H1 (cell line): ENCODE measurements at regions not wholly inside any gene's neighbourhood (a gene's known extent, or its start where the extent isn't known, plus 50 kb on each side); places are given as distances from the start of the nearest gene placed in this dataset.

Experiments
- CTCF ChIA-PET: fragments of 300-600 bp; sonication (Branson Sonifier 250); formaldehyde crosslinking; loops from one replicate; lab custom pipeline; 2021; ENCODE audit not compliant: partially characterized antibody; lab: Charles Lee
- POLR2A ChIA-PET: fragments of 300-600 bp; sonication (Branson Sonifier 250); formaldehyde crosslinking; loops from one replicate; lab custom pipeline; 2021; ENCODE audit warnings: inconsistent platforms; ENCODE audit not compliant: partially characterized antibody; lab: Charles Lee
- DNase-seq, 2 experiments: peaks; one replicate each; pipeline versions ENCODE4 v3.0.0 to v3.0.0-alpha.2; 2010 to 2022; ENCODE audit warnings: low spot score in 2 of 2, low read depth in 1 of 2, mixed read lengths in 1 of 2
- FAIRE-seq: peaks from 2 replicates; lab custom pipeline; 2011; peaks lifted over from hg19 to GRCh38; lab: Jason Lieb, UNC
- H2AFZ ChIP-seq: 2 replicates; pipeline ENCODE4 v1.8.1; 2012; ENCODE audit warnings: low read length, inconsistent platforms
- H2AK5ac ChIP-seq: 2 replicates; pipeline ENCODE4 v1.6.1; 2013; ENCODE audit warnings: low read depth, low read length
- H2BK120ac ChIP-seq: replicated peaks from 2 replicates; pipeline ENCODE3; 2013; ENCODE audit warnings: low read depth, low read length, inconsistent platforms
- H2BK12ac ChIP-seq: 2 replicates; pipeline ENCODE4 v1.6.1; 2013; ENCODE audit warnings: low read depth, low read length
- H2BK15ac ChIP-seq: 2 replicates; pipeline ENCODE4 v1.6.1; 2013; ENCODE audit warnings: low read length
- H2BK20ac ChIP-seq: 2 replicates; pipeline ENCODE4 v1.6.1; 2013; ENCODE audit warnings: low read length
- H2BK5ac ChIP-seq: 2 replicates; pipeline ENCODE4 v1.6.1; 2013; ENCODE audit warnings: low read depth, low read length
- H3K14ac ChIP-seq: 2 replicates; pipeline ENCODE4 v1.6.1; 2013; ENCODE audit warnings: inconsistent platforms; ENCODE audit not compliant: insufficient read length
- H3K18ac ChIP-seq: 2 replicates; pipeline ENCODE4 v1.6.1; 2013; ENCODE audit warnings: low read length; ENCODE audit errors: extremely low read depth
- H3K23ac ChIP-seq: 2 replicates; pipeline ENCODE4 v1.6.1; 2013; ENCODE audit warnings: inconsistent platforms; ENCODE audit not compliant: insufficient read length
- H3K23me2 ChIP-seq: 2 replicates; pipeline ENCODE4 v1.6.1; 2013; ENCODE audit warnings: low read depth, low read length
- H3K27ac ChIP-seq: 2 replicates; pipeline ENCODE4 v1.6.1; 2011; ENCODE audit warnings: low read depth, low read length, inconsistent platforms
- H3K27me3 ChIP-seq, 4 experiments: replicated peaks in 1 of 4; 1 replicate in 1 of 4; 2 replicates in 3 of 4; pipeline versions ENCODE4 v1.6.1 to v1.8.1; 2011 to 2013; ENCODE audit warnings: low read length in 3 of 4, mild to moderate bottlenecking in 3 of 4, inconsistent platforms in 2 of 4, mixed read lengths in 2 of 4, moderate library complexity in 1 of 4; ENCODE audit not compliant: control insufficient read depth in 3 of 4, insufficient read depth in 3 of 4; ENCODE audit errors: extremely low read depth in 1 of 4
- H3K36me3 ChIP-seq, 4 experiments: 2 replicates each; pipeline versions ENCODE4 v1.6.1 to v1.8.1; 2011 to 2013; ENCODE audit warnings: mild to moderate bottlenecking in 4 of 4, low read length in 3 of 4, moderate library complexity in 2 of 4, control low read depth in 1 of 4, inconsistent platforms in 1 of 4; ENCODE audit not compliant: insufficient read depth in 4 of 4, control insufficient read depth in 2 of 4
- H3K4ac ChIP-seq: replicated peaks from 2 replicates; pipeline ENCODE3; 2013; ENCODE audit warnings: low read length, low read depth, mixed read lengths, inconsistent platforms; ENCODE audit not compliant: insufficient read length
- H3K4me1 ChIP-seq, 4 experiments: replicated peaks in 1 of 4; 1 replicate in 1 of 4; 2 replicates in 3 of 4; pipeline versions ENCODE4 v1.6.1 to v1.8.1; 2011 to 2013; ENCODE audit warnings: low read length in 3 of 4, inconsistent platforms in 2 of 4, mixed read lengths in 1 of 4; ENCODE audit not compliant: insufficient read depth in 4 of 4, control insufficient read depth in 3 of 4
- H3K4me2 ChIP-seq, 2 experiments: 2 replicates each; pipeline versions ENCODE4 v1.6.1 to v1.8.1; 2011 to 2013; ENCODE audit warnings: low read depth in 2 of 2, low read length in 2 of 2, control low read depth in 1 of 2, inconsistent platforms in 1 of 2, mild to moderate bottlenecking in 1 of 2; ENCODE audit not compliant: insufficient read depth in 1 of 2
- H3K4me3 ChIP-seq, 4 experiments: fragments of 200-600, 300-600 bp in 1 of 4; sonication (generic), shearing (Covaris generic), sonication (Bioruptor Twin) in 1 of 4; 2 replicates each; pipeline versions ENCODE4 v1.5.1 to v1.8.1; 2011 to 2016; ENCODE audit warnings: low read length in 4 of 4, low read depth in 3 of 4, control low read depth in 2 of 4, inconsistent platforms in 2 of 4, mild to moderate bottlenecking in 2 of 4, mixed read lengths in 1 of 4, moderate library complexity in 1 of 4; ENCODE audit not compliant: insufficient read depth in 2 of 4; ENCODE audit errors: extremely low read depth in 1 of 4
- H3K56ac ChIP-seq: replicated peaks from 2 replicates; pipeline ENCODE3; 2013; ENCODE audit warnings: low read depth, mild to moderate bottlenecking, mixed read lengths, low read length, inconsistent platforms; ENCODE audit not compliant: insufficient read length
- H3K79me1 ChIP-seq: 2 replicates; pipeline ENCODE4 v1.6.1; 2013; ENCODE audit warnings: low read depth, low read length, control low read depth
- H3K79me2 ChIP-seq, 2 experiments: 2 replicates each; pipeline versions ENCODE4 v1.6.1 to v1.8.1; 2012 to 2013; ENCODE audit warnings: low read length in 2 of 2, mild to moderate bottlenecking in 2 of 2, inconsistent platforms in 1 of 2; ENCODE audit not compliant: insufficient read depth in 2 of 2, control insufficient read depth in 1 of 2
- H3K9ac ChIP-seq, 4 experiments: replicated peaks in 1 of 4; 1 replicate in 1 of 4; 2 replicates in 3 of 4; pipeline versions ENCODE4 v1.6.1 to v1.8.1; 2011 to 2013; ENCODE audit warnings: low read depth in 3 of 4, low read length in 3 of 4, control low read depth in 2 of 4, mild to moderate bottlenecking in 2 of 4, moderate library complexity in 2 of 4, inconsistent platforms in 1 of 4; ENCODE audit errors: extremely low read depth in 1 of 4
- H3K9me3 ChIP-seq, 2 experiments: 2 replicates each; pipeline versions ENCODE4 v1.6.1 to v1.8.1; 2012 to 2013; ENCODE audit warnings: mild to moderate bottlenecking in 2 of 2, moderate library complexity in 2 of 2, control low read depth in 1 of 2, inconsistent platforms in 1 of 2, low read depth in 1 of 2, low read length in 1 of 2, mixed read lengths in 1 of 2; ENCODE audit not compliant: insufficient read depth in 2 of 2
- H4K20me1 ChIP-seq, 2 experiments: replicated peaks in 1 of 2; 2 replicates each; pipeline versions ENCODE3 to v1.8.1; 2011 to 2013; ENCODE audit warnings: inconsistent platforms in 2 of 2, low read length in 2 of 2, mild to moderate bottlenecking in 1 of 2; ENCODE audit not compliant: insufficient read depth in 2 of 2, control insufficient read depth in 1 of 2
- H4K5ac ChIP-seq: 2 replicates; pipeline ENCODE4 v1.6.1; 2013; ENCODE audit warnings: low read length, low read depth, mixed read lengths, inconsistent platforms; ENCODE audit not compliant: insufficient read length
- H4K8ac ChIP-seq: 2 replicates; pipeline ENCODE4 v1.8.0; 2013; ENCODE audit warnings: mild to moderate bottlenecking, moderate library complexity, low read length, inconsistent platforms; ENCODE audit not compliant: insufficient read depth; ENCODE audit errors: extremely low read depth
- H4K91ac ChIP-seq: replicated peaks from 2 replicates; pipeline ENCODE3; 2013; ENCODE audit warnings: low read length, mixed read lengths, inconsistent platforms; ENCODE audit not compliant: insufficient read length
- EGR1 ChIP-seq: IDR thresholded peaks from 2 replicates; pipeline ENCODE4 v1.6.1; 2011; ENCODE audit warnings: low read depth, low read length, borderline replicate concordance
- KDM1A ChIP-seq: fragments of 200-600, 300-600 bp; sonication (generic); IDR thresholded peaks from 2 replicates; pipeline ENCODE4 v1.7.1; 2016; ENCODE audit warnings: mild to moderate bottlenecking, low read length, borderline replicate concordance
- KDM4A ChIP-seq: IDR thresholded peaks from one replicate; pipeline ENCODE4 v1.7.1; 2012; ENCODE audit warnings: low read depth, mild to moderate bottlenecking, moderate library complexity, low read length, inconsistent platforms; ENCODE audit not compliant: severe bottlenecking
- KDM5A ChIP-seq: fragments of 200-600 bp; IDR thresholded peaks from 2 replicates; pipeline ENCODE4 v1.7.1; 2012; ENCODE audit warnings: mild to moderate bottlenecking, low read length, inconsistent platforms, mixed read lengths
- SRF ChIP-seq: IDR thresholded peaks from 2 replicates; pipeline ENCODE4 v1.6.1; 2011; ENCODE audit warnings: mild to moderate bottlenecking, low read depth, low read length, moderate library complexity
- TEAD4 ChIP-seq: IDR thresholded peaks from 2 replicates; pipeline ENCODE4 v1.6.1; 2012; ENCODE audit warnings: low read depth, low read length, inconsistent platforms, mixed read lengths
- WGBS, 2 experiments: shearing (Covaris generic) in 1 of 2; methylation state at CpG; one replicate each; pipeline versions ENCODE4 v1.1.6 to v1.1.7; 2013 to 2015; ENCODE audit warnings: low lambda C conversion rate in 2 of 2, mixed read lengths in 2 of 2, inconsistent platforms in 1 of 2, low coverage in 1 of 2, missing lambda C conversion rate in 1 of 2; ENCODE audit not compliant: insufficient replicate concordance in 2 of 2, insufficient coverage in 1 of 2, insufficient read length in 1 of 2; ENCODE audit errors: extremely low coverage in 1 of 2, missing lambda C conversion rate in 1 of 2; 5-methylcytosine and 5-hydroxymethylcytosine counted together

- Histone ChIP-seq H2BK20ac (no peak overlapping the region), H2AK5ac (no peak overlapping the region), H4K20me1 (no peaks in the 10 kb centered on the region), H2BK5ac (no peak overlapping the region), H3K9ac (no peak overlapping the region), H4K91ac (no peak overlapping the region), H3K9me3 (no peaks in the 10 kb centered on the region), H3K27ac (no peak overlapping the region), H2AFZ (no peak overlapping the region), H3K23ac (no peak overlapping the region), H3K23me2 (no peaks in the 10 kb centered on the region), H3K4me2 (no peak overlapping the region), H3K4me1 (no peaks in the 10 kb centered on the region), H3K27me3 (no peaks in the 10 kb centered on the region), H3K4me3 (no peak overlapping the region), H3K79me1 (no peaks in the 10 kb centered on the region), H3K14ac (no peak overlapping the region), H3K79me2 (no peaks in the 10 kb centered on the region), H3K18ac (no peak overlapping the region), H2BK15ac (no peak overlapping the region), H3K36me3 (no peaks in the 10 kb centered on the region), H2BK12ac (no peak overlapping the region), H4K5ac (no peak overlapping the region), H2BK120ac (no peak overlapping the region), H3K4ac (no peak overlapping the region), H4K8ac (no peak overlapping the region), H3K56ac (no peak overlapping the region)
- no peak for DNase-seq
- FAIRE-seq, result no peak
- POLR2A ChIA-PET, result no interaction called here
- CTCF ChIA-PET, result no interaction called here
- WGBS, 2 experiments, result 89% methylated on average over 3 of the region's 3 CpGs; no CpG with 5 or more reads in 1 of the 2 experiments
- no peak for TF ChIP-seq KDM5A
- TF ChIP-seq KDM1A, result no peak
- TF ChIP-seq SRF, result no peak
- TF ChIP-seq EGR1, result no peak
- TF ChIP-seq KDM4A, result no peak
- no peak for TF ChIP-seq TEAD4
Measured at GRCh38 chr9:82206490-82206889, 217.9 kb downstream of the SPATA31D1 start.
